HEK293 (cell line): ENCODE measurements at regions not wholly inside any gene's neighbourhood (a gene's known extent, or its start where the extent isn't known, plus 50 kb on each side); places are given as distances from the start of the nearest gene placed in this dataset.

ENCODE experiments used
- CTCF ChIA-PET: fragments of 350-600 bp; formaldehyde crosslinking; extraction: SDS; loops from one replicate; lab custom pipeline; 2021; ENCODE audit warnings: antibody characterized with exemption; lab: Yijun Ruan, JAX
- POLR2A ChIA-PET: fragments of 300-600 bp; formaldehyde crosslinking; extraction: SDS; loops from one replicate; lab custom pipeline; 2020; ENCODE audit warnings: antibody characterized with exemption, inconsistent platforms; lab: Yijun Ruan, JAX
- H3K27ac ChIP-seq: fragments of 200-500 bp; sonication (Bioruptor generic); 2 replicates; pipeline ENCODE4 v1.5.1; 2014; ENCODE audit warnings: low read depth, low read length, control low read depth, inconsistent platforms; ENCODE audit errors: extremely low read depth
- H3K36me3 ChIP-seq, 2 experiments: fragments of 200-500 bp in 1 of 2; sonication (Bioruptor generic) in 1 of 2; 1 replicate in 1 of 2; 2 replicates in 1 of 2; pipeline ENCODE4 v1.5.1; 2014 to 2017; ENCODE audit warnings: inconsistent platforms in 2 of 2, low read length in 2 of 2; ENCODE audit not compliant: control insufficient read depth in 2 of 2, insufficient read depth in 1 of 2
- H3K4me1 ChIP-seq: fragments of 200-500 bp; sonication (Bioruptor generic); 2 replicates; pipeline ENCODE4 v1.5.1; 2014; ENCODE audit warnings: mild to moderate bottlenecking, low read length, inconsistent platforms; ENCODE audit not compliant: control insufficient read depth, insufficient read depth
- H3K4me3 ChIP-seq: 2 replicates; pipeline ENCODE4 v1.5.1; 2011; ENCODE audit warnings: low read depth, mild to moderate bottlenecking, control low read depth, low read length, moderate library complexity
- H3K9me3 ChIP-seq: fragments of 200-500 bp; sonication (Bioruptor generic); 2 replicates; pipeline ENCODE4 v1.5.1; 2014; ENCODE audit warnings: low read depth, low read length, inconsistent platforms; ENCODE audit not compliant: control insufficient read depth, insufficient read depth
- AEBP2 ChIP-seq: fragments of 450-650 bp; formaldehyde crosslinking; IDR thresholded peaks from 2 replicates; pipeline ENCODE4 v1.5.1; 2016; ENCODE audit warnings: missing biosample characterization, missing genetic modification characterization, borderline replicate concordance
- EGR2 ChIP-seq: fragments of 450-650 bp; formaldehyde crosslinking; IDR thresholded peaks from 2 replicates; pipeline ENCODE4 v1.5.1; 2016; ENCODE audit warnings: low read depth, missing biosample characterization, missing genetic modification characterization
- GLI2 ChIP-seq: fragments of 450-650 bp; formaldehyde crosslinking; IDR thresholded peaks from 2 replicates; pipeline ENCODE4; 2017; ENCODE audit warnings: missing biosample characterization, missing genetic modification characterization, low read depth, borderline replicate concordance
- GLIS1 ChIP-seq: fragments of 450-650 bp; formaldehyde crosslinking; IDR thresholded peaks from 2 replicates; pipeline ENCODE4 v1.5.1; 2016; ENCODE audit warnings: missing biosample characterization, missing genetic modification characterization
- HOXC10 ChIP-seq: sonication (generic); formaldehyde crosslinking; IDR thresholded peaks from 2 replicates; pipeline ENCODE4 v1.8.1; 2023; ENCODE audit warnings: mild to moderate bottlenecking, missing genetic modification reagents
- OSR2 ChIP-seq: fragments of 450-650 bp; formaldehyde crosslinking; IDR thresholded peaks from 2 replicates; pipeline ENCODE4 v1.5.1; 2016; ENCODE audit warnings: missing biosample characterization, missing genetic modification characterization
- SP3 ChIP-seq: fragments of 450-650 bp; formaldehyde crosslinking; IDR thresholded peaks from 2 replicates; pipeline ENCODE4 v1.5.1; 2016; ENCODE audit warnings: missing biosample characterization, missing genetic modification characterization
- SP7 ChIP-seq: fragments of 450-650 bp; formaldehyde crosslinking; IDR thresholded peaks from 2 replicates; pipeline ENCODE4 v1.5.1; 2016; ENCODE audit warnings: missing biosample characterization, missing genetic modification characterization
- ZBTB17 ChIP-seq: fragments of 450-650 bp; formaldehyde crosslinking; IDR thresholded peaks from 2 replicates; pipeline ENCODE4 v1.5.1; 2016; ENCODE audit warnings: missing biosample characterization, missing genetic modification characterization
- ZBTB26 ChIP-seq: fragments of 450-650 bp; formaldehyde crosslinking; optimal IDR thresholded peaks from 2 replicates; pipeline ENCODE3; 2016; ENCODE audit warnings: missing biosample characterization, mild to moderate bottlenecking, missing genetic modification characterization
- ZEB2 ChIP-seq: fragments of 450-650 bp; formaldehyde crosslinking; IDR thresholded peaks from 2 replicates; pipeline ENCODE4 v1.5.1; 2016; ENCODE audit warnings: missing biosample characterization, missing genetic modification characterization
- ZFP37 ChIP-seq: fragments of 450-650 bp; formaldehyde crosslinking; IDR thresholded peaks from 2 replicates; pipeline ENCODE4 v1.5.1; 2016; ENCODE audit warnings: missing biosample characterization, missing genetic modification characterization
- ZFP41 ChIP-seq: fragments of 450-650 bp; formaldehyde crosslinking; IDR thresholded peaks from 2 replicates; pipeline ENCODE4 v1.5.1; 2016; ENCODE audit warnings: missing biosample characterization, missing genetic modification characterization, borderline replicate concordance
- ZNF2 ChIP-seq: fragments of 450-650 bp; formaldehyde crosslinking; IDR thresholded peaks from 2 replicates; pipeline ENCODE4 v1.5.1; 2016; ENCODE audit warnings: missing biosample characterization, missing genetic modification characterization
- ZNF202 ChIP-seq: fragments of 450-650 bp; formaldehyde crosslinking; IDR thresholded peaks from 2 replicates; pipeline ENCODE4 v1.5.1; 2016; ENCODE audit warnings: missing biosample characterization, missing genetic modification characterization, borderline replicate concordance
- ZNF221 ChIP-seq: fragments of 450-650 bp; formaldehyde crosslinking; IDR thresholded peaks from 2 replicates; pipeline ENCODE4 v1.5.1; 2017; ENCODE audit warnings: missing biosample characterization, missing genetic modification characterization, borderline replicate concordance
- ZNF26 ChIP-seq: fragments of 450-650 bp; formaldehyde crosslinking; IDR thresholded peaks from 2 replicates; pipeline ENCODE4 v1.5.1; 2016; ENCODE audit warnings: missing biosample characterization, missing genetic modification characterization
- ZNF280C ChIP-seq: fragments of 450-650 bp; formaldehyde crosslinking; IDR thresholded peaks from 2 replicates; pipeline ENCODE4 v1.5.1; 2016; ENCODE audit warnings: missing biosample characterization, missing genetic modification characterization
- ZNF404 ChIP-seq: fragments of 450-650 bp; formaldehyde crosslinking; IDR thresholded peaks from 2 replicates; pipeline ENCODE4 v1.5.1; 2017; ENCODE audit warnings: missing biosample characterization, missing genetic modification characterization
- ZNF473 ChIP-seq: fragments of 450-650 bp; formaldehyde crosslinking; IDR thresholded peaks from 2 replicates; pipeline ENCODE4 v1.5.1; 2017; ENCODE audit warnings: missing biosample characterization, missing genetic modification characterization
- ZNF555 ChIP-seq: fragments of 450-650 bp; formaldehyde crosslinking; conservative IDR thresholded peaks from 2 replicates; pipeline ENCODE4 v1.5.1; 2017; ENCODE audit warnings: missing biosample characterization, mild to moderate bottlenecking, missing genetic modification characterization, inconsistent platforms
- ZNF596 ChIP-seq: fragments of 450-650 bp; IDR thresholded peaks from 2 replicates; pipeline ENCODE4 v1.5.0; 2018; ENCODE audit warnings: missing biosample characterization, mild to moderate bottlenecking, missing genetic modification characterization, moderate library complexity
- ZNF621 ChIP-seq: fragments of 450-650 bp; formaldehyde crosslinking; IDR thresholded peaks from 2 replicates; pipeline ENCODE4 v1.5.1; 2017; ENCODE audit warnings: missing biosample characterization, missing genetic modification characterization
- ZNF677 ChIP-seq: fragments of 450-650 bp; IDR thresholded peaks from 2 replicates; pipeline ENCODE4 v1.5.0; 2018; ENCODE audit warnings: missing biosample characterization, mild to moderate bottlenecking, missing genetic modification characterization, moderate library complexity
- ZNF704 ChIP-seq: fragments of 450-650 bp; formaldehyde crosslinking; IDR thresholded peaks from 2 replicates; pipeline ENCODE4 v1.5.1; 2016; ENCODE audit warnings: missing biosample characterization, missing genetic modification characterization
- ZNF776 ChIP-seq: fragments of 450-650 bp; formaldehyde crosslinking; IDR thresholded peaks from 2 replicates; pipeline ENCODE4 v1.5.0; 2017; ENCODE audit warnings: missing biosample characterization, missing genetic modification characterization, borderline replicate concordance
- ZSCAN16 ChIP-seq: fragments of 450-650 bp; formaldehyde crosslinking; IDR thresholded peaks from 2 replicates; pipeline ENCODE4 v1.5.1; 2016; ENCODE audit warnings: missing biosample characterization, missing genetic modification characterization
- ZSCAN4 ChIP-seq: fragments of 450-650 bp; formaldehyde crosslinking; IDR thresholded peaks from 2 replicates; pipeline ENCODE4 v1.5.1; 2017; ENCODE audit warnings: missing biosample characterization, missing genetic modification characterization
- ZXDB ChIP-seq: fragments of 450-650 bp; formaldehyde crosslinking; IDR thresholded peaks from 2 replicates; pipeline ENCODE4 v1.5.1; 2016; ENCODE audit warnings: missing biosample characterization, missing genetic modification characterization

- POLR2A ChIA-PET: no interaction called here
- TF ChIP-seq ZSCAN4 (no peak), OSR2 (tag by site-specific recombination) (no peak), ZNF596 (tag by site-specific recombination) (no peak), ZNF555 (no peak), ZBTB26 (no peak), ZSCAN16 (tag by site-specific recombination) (no peak), HOXC10 (no peak), ZXDB (tag by site-specific recombination) (no peak), ZNF404 (tag by site-specific recombination) (no peak), ZNF280C (tag by site-specific recombination) (no peak), ZNF202 (no peak), ZNF473 (no peak), ZFP41 (tag by site-specific recombination) (no peak), ZNF26 (no peak), ZNF677 (no peak), ZNF776 (no peak), ZFP37 (no peak), ZBTB17 (no peak), SP7 (tag by site-specific recombination) (no peak), ZNF621 (no peak)
Observed at GRCh38 chr14:58887931-58888330, 250.2 kb downstream of the DACT1 start.

GRCh38 chr14:58898655-58899316 lies 261.0 kb downstream of the DACT1 start:
- CTCF ChIA-PET: interaction anchor here (1.1 kb wide), 1 partner anchor 260 kb away, joined by 3 read pairs; no protein-coding TSS in a partner anchor
- H3K4me1 ChIP-seq: no peaks in the 10 kb centered on the region
- TF ChIP-seq AEBP2 (tag by site-specific recombination) (no peak), EGR2 (tag by site-specific recombination) (no peak), GLIS1 (tag by site-specific recombination) (no peak), SP3 (no peak), ZNF704 (tag by site-specific recombination) (no peak), GLI2 (tag by site-specific recombination) (no peak), ZNF221 (tag by site-specific recombination) (no peak), OSR2 (tag by site-specific recombination) (no peak), ZEB2 (tag by site-specific recombination) (no peak), ZNF2 (tag by site-specific recombination) (no peak)
- TF ChIP-seq, all 188 proteins: peak for 0
- H3K36me3 ChIP-seq: no peaks in the 10 kb centered on the region
- H3K27ac ChIP-seq: no peak overlapping the region
- POLR2A ChIA-PET: no interaction called here
- H3K9me3 ChIP-seq: no peaks in the 10 kb centered on the region
- no peak overlapping the region for H3K4me3 ChIP-seq

More at GRCh38 chr14:58887931-58888330, 250.2 kb downstream of the DACT1 start:
- Histone ChIP-seq H3K36me3 (no peaks in the 10 kb centered on the region), H3K4me3 (no peak overlapping the region), H3K4me1 (peaks cover 2% of the 10 kb centered on the region; the same call in 1 of the 2 replicates), H3K27ac (no peak overlapping the region), H3K9me3 (no peaks in the 10 kb centered on the region)
- CTCF ChIA-PET: no interaction called here
